Esophagus squamous epithelium (tissue), 4 donors: ENCODE measurements at regions not wholly inside any gene's neighbourhood (a gene's known extent, or its start where the extent isn't known, plus 50 kb on each side); places are given as distances from the start of the nearest gene placed in this dataset.

Experiments
- POLR2A ChIP-seq, 4 donors: fragments of 450-650 bp; IDR thresholded peaks; one replicate each; pipeline ENCODE4 v1.6.1; 2017; ENCODE audit warnings: antibody characterized with exemption in 4 of 4, mild to moderate bottlenecking in 4 of 4, moderate library complexity in 3 of 4
- TF ChIP-seq, protein P1 (sequence below), 6 experiments: fragments of 450-650 bp in 4 of 6; fragments of 200-600 bp in 2 of 6; sonication (generic) in 2 of 6; IDR thresholded peaks; one replicate each; pipeline ENCODE4 v1.5.1; 2016 to 2019; ENCODE audit warnings: antibody characterized with exemption in 6 of 6, mild to moderate bottlenecking in 4 of 6, moderate library complexity in 4 of 6

DNA sequence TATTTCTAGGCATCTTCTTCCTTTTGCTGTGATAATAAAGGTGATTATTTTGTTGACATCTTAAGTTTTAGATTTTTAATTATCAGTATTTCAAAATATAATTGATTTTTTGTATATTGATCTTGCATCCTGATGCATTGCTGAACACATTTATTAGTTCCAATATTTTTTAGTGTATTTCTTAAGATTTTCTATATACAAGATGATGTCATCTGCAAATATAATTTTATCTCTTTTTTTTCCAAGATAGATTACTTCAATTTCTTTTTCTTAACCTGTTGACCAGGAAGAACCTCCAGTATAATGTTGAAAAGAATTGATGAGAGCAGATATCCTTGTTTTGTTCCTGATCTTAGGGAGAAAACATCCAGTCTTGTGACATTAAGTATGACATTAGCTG is 54.8 kb upstream of the LRRN2 start:
- TF ChIP-seq, protein P1, sequence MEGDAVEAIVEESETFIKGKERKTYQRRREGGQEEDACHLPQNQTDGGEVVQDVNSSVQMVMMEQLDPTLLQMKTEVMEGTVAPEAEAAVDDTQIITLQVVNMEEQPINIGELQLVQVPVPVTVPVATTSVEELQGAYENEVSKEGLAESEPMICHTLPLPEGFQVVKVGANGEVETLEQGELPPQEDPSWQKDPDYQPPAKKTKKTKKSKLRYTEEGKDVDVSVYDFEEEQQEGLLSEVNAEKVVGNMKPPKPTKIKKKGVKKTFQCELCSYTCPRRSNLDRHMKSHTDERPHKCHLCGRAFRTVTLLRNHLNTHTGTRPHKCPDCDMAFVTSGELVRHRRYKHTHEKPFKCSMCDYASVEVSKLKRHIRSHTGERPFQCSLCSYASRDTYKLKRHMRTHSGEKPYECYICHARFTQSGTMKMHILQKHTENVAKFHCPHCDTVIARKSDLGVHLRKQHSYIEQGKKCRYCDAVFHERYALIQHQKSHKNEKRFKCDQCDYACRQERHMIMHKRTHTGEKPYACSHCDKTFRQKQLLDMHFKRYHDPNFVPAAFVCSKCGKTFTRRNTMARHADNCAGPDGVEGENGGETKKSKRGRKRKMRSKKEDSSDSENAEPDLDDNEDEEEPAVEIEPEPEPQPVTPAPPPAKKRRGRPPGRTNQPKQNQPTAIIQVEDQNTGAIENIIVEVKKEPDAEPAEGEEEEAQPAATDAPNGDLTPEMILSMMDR (IDR thresholded peaks at IDR 0.05), result no peak
- no peak for TF ChIP-seq POLR2A (IDR thresholded peaks at IDR 0.05)
